ENCODE measurements at regions not wholly inside any gene's neighbourhood (a gene's known extent, or its start where the extent isn't known, plus 50 kb on each side); places are given as distances from the start of the nearest gene placed in this dataset.

DNA sequence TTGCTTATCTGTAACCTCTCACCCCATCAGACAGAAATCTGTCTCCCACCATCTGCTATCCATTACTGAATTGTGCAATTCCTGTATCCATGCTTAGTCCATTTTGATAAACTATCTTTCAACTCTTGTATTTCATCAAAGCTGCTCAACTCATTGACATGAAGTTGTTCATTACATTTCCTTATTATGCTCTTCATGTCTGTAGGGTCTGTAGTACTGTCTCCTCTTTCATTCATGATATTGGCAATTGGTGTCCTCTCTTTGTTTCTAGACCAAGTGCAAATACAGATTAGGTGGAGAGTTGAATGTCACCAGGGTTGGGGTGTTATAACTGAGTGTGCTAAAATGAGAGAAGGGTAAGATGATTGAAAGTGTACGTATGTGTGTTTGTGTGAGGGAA is 69.2 kb upstream of the ADRA2C start:
- TF ChIP-seq, protein P1, sequence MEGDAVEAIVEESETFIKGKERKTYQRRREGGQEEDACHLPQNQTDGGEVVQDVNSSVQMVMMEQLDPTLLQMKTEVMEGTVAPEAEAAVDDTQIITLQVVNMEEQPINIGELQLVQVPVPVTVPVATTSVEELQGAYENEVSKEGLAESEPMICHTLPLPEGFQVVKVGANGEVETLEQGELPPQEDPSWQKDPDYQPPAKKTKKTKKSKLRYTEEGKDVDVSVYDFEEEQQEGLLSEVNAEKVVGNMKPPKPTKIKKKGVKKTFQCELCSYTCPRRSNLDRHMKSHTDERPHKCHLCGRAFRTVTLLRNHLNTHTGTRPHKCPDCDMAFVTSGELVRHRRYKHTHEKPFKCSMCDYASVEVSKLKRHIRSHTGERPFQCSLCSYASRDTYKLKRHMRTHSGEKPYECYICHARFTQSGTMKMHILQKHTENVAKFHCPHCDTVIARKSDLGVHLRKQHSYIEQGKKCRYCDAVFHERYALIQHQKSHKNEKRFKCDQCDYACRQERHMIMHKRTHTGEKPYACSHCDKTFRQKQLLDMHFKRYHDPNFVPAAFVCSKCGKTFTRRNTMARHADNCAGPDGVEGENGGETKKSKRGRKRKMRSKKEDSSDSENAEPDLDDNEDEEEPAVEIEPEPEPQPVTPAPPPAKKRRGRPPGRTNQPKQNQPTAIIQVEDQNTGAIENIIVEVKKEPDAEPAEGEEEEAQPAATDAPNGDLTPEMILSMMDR (IDR thresholded peaks at IDR 0.05): no peak
- TF ChIP-seq POLR2A (IDR thresholded peaks at IDR 0.05): no peak

Data from body of pancreas (tissue), 4 donors.